ENCODE measurements at regions not wholly inside any gene's neighbourhood (a gene's known extent, or its start where the extent isn't known, plus 50 kb on each side); places are given as distances from the start of the nearest gene placed in this dataset.
A peak's percentile ranks its signal among the peaks of the same experiment; 100 is the strongest.

- no peak for DNase-seq
Observed at GRCh38 chr10:53749439-53749838, 976.9 kb upstream of the MBL2 start.

- no peak for DNase-seq
Observed at GRCh38 chr10:53748319-53748718, 975.7 kb upstream of the MBL2 start.

GRCh38 chr10:53744746-53745145 is 972.2 kb upstream of the MBL2 start:
- DNase-seq, result no peak

GRCh38 chr10:53744176-53744575 is 971.6 kb upstream of the MBL2 start:
- no peak for DNase-seq

- DNase-seq, result no peak
Observed at GRCh38 chr10:53737132-53737531, 964.5 kb upstream of the MBL2 start.

GRCh38 chr10:53726921-53727320 is 954.3 kb upstream of the MBL2 start:
- no peak for DNase-seq

- DNase-seq, result no peak
Observed at GRCh38 chr10:53724581-53724980, 952.0 kb upstream of the MBL2 start.

GRCh38 chr10:53719658-53720057 is 947.1 kb upstream of the MBL2 start:
- no peak for DNase-seq

- DNase-seq, result no peak
Observed at GRCh38 chr10:53716156-53716555, 943.6 kb upstream of the MBL2 start.

GRCh38 chr10:53713431-53713830 is 940.8 kb upstream of the MBL2 start:
- DNase-seq, result no peak

GRCh38 chr10:53702489-53702888 is 929.9 kb upstream of the MBL2 start:
- DNase-seq, result peak; percentile 13

GRCh38 chr10:53701213-53701612 is 928.6 kb upstream of the MBL2 start:
- DNase-seq, result no peak

- DNase-seq, result no peak
Observed at GRCh38 chr10:53700278-53700677, 927.7 kb upstream of the MBL2 start.

GRCh38 chr10:53699684-53700083 is 927.1 kb upstream of the MBL2 start:
- no peak for DNase-seq

- no peak for DNase-seq
Observed at GRCh38 chr10:53699231-53699630, 926.6 kb upstream of the MBL2 start.

- no peak for DNase-seq
Observed at GRCh38 chr10:53697038-53697437, 924.5 kb upstream of the MBL2 start.

- no peak for DNase-seq
Observed at GRCh38 chr10:53690524-53691240, 918.1 kb upstream of the MBL2 start.

GRCh38 chr10:53687800-53688199 is 915.2 kb upstream of the MBL2 start:
- DNase-seq, result no peak

GRCh38 chr10:53682885-53683284 is 910.3 kb upstream of the MBL2 start:
- DNase-seq, result no peak

GRCh38 chr10:53682458-53682857 is 909.9 kb upstream of the MBL2 start:
- DNase-seq, result no peak

GRCh38 chr10:53679666-53680065 is 907.1 kb upstream of the MBL2 start:
- no peak for DNase-seq

- DNase-seq, result no peak
Observed at GRCh38 chr10:53675177-53675576, 902.6 kb upstream of the MBL2 start.

- DNase-seq, result no peak
Observed at GRCh38 chr10:53667063-53667462, 894.5 kb upstream of the MBL2 start.

- peak; percentile 47 for DNase-seq
Observed at GRCh38 chr10:53664282-53665019, 891.9 kb upstream of the MBL2 start.

- DNase-seq, result no peak
Observed at GRCh38 chr10:53650794-53651193, 878.2 kb upstream of the MBL2 start.

Measured in eye (tissue), 1 donor.